Jurkat, Clone E6-1 (cell line): ENCODE measurements at regions not wholly inside any gene's neighbourhood (a gene's known extent, or its start where the extent isn't known, plus 50 kb on each side); places are given as distances from the start of the nearest gene placed in this dataset.
A peak's percentile ranks its signal among the peaks of the same experiment; 100 is the strongest.
"Not testable (repeated sequence)": the region's sequence is repeated elsewhere in the genome, so short reads cannot be mapped to it uniquely, and the experiment has no call there.

Source experiments
- DNase-seq: peaks from one replicate; pipeline ENCODE4 v3.0.0-alpha.2; 2011; ENCODE audit warnings: low read depth, low spot score
- H3K4me3 ChIP-seq: 2 replicates; pipeline ENCODE4 v1.5.1; 2011; ENCODE audit warnings: mild to moderate bottlenecking, low read length, control low read depth, moderate library complexity

DNA sequence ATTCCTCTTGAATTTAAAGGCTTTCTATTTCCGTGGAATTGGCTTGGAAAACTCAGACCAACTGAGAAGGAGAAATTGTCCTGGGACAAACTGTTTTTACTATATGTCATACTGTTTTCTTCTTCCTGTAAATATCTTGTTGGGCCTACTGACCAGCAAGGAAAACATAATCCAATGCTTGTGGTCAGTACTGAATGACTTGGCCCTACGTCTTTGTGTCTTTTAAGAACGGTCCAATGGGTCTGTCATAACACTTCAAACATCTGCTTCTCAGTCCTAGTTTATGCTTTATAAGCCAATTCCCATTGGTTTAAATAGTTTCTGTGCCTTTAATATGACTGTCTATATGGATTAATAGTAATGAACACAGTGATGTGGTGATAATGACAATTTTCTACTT is 248.5 kb upstream of the DDHD1 start:
- no peak for DNase-seq

DNA sequence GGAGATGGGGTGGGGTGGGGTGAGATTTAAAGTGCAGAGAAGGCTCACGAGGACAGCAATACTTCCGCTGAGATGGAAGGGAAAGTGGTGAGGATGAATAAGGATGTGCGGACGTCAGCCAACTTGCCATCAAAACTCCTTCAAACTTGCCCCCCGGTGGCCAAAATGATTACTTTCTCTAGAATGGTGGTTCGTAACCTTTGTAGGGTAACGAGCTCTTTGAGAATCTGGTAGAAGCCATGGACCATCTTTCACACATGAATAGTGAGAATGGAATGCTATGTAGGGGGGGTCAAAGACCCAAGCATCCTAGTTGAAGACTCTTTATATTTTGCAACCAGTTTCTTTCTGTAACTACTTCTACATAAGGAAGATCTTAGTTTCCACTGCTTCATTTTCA is 245.9 kb upstream of the DDHD1 start:
- no peak overlapping the region for H3K4me3 ChIP-seq

More for the DNA sequence above, 248.5 kb upstream of the DDHD1 start:
- H3K4me3 ChIP-seq = no peak overlapping the region

DNA sequence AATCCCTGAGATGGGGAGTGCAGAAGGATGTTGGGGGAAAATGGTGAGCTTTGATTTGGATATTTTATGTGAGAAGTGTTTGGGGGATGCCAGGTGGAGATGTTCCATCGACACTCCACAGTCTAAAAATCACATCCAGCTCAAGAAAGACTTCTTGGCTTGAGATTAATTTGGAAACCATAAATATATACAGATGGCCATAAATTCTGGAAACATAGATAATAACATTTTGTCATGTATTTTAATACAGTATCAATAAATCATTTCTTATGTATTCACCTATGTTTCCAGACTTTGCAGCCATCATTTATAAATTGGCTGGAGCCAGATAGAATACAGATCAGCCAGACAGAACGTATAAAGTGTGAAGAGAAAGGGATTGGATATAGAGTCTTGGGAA is 245.5 kb upstream of the DDHD1 start:
- DNase-seq = no peak
- no peak overlapping the region for H3K4me3 ChIP-seq

More for the DNA sequence above, 245.9 kb upstream of the DDHD1 start:
- DNase-seq = peak; percentile 39

DNA sequence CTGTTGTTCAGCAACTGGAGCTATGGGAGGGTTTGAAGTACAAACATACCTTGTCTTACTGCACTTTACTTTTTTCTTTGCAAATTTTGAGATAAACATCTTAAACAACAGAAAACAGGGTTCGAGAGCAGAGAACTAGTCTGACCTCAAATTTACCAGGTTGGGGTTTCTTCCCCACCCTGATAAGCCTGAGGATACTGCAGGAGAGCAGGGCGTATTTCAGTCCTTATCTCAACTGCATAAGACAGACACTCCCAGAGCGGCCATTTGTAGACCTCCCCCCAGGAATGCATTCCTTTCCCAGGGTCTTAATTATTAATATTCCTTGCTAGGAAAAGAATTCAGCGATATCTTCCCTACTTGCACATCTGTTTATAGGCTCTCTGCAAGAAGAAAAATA is 242.1 kb upstream of the DDHD1 start:
- H3K4me3 ChIP-seq, DNase-seq: not testable (repeated sequence)

DNA sequence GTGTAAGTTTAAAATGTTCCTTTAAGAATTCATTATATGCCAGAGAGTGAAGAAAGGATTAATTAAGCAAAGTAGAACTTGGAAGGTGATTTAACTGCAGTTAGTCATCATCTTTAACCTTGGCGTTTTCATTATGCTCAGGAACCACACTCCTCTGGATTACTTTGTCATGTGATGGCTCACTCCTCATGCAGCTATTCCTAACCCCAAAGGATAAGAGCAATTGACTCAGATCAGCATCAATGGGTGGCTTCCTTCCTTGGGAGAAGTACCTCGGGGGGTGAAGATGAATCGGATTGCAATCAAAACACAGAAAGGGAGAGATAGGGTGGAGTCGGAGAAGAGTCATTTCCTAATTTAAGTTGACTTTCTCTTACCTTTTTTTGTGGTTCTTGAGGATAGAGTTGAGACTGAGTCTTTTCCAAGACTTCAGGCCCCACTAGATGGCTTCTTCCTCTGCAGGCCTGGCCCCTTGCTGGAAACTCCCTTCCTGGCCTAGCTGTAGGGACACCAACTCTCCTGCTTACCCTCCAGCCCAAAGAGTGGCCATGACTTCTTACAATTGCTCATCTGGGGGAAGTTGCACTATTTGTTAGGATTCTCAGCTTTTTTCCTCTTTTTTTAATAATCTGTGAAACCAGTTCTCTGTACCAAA is 238.6 kb upstream of the DDHD1 start:
- no peak overlapping the region for H3K4me3 ChIP-seq
- no peak for DNase-seq

DNA sequence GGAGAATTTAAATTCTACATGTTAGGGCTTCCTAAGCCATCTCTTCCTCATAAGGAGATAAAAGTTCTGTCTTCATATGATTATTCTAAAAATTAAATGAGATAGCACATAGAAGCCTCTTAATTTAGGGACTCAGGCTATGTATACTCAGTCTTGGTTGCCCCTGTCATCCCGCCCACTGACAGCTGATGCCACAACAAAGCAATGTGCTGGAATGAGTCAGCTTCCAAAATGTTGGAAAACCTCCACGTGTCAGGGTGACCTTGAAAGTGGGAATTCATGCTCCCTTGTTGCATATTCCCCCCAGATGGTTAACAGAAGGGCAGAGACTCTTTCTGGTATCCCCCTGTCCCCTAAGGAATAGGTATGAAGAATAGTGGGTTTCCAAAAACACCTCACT is 238.0 kb upstream of the DDHD1 start:
- no peak overlapping the region for H3K4me3 ChIP-seq
- DNase-seq = no peak

DNA sequence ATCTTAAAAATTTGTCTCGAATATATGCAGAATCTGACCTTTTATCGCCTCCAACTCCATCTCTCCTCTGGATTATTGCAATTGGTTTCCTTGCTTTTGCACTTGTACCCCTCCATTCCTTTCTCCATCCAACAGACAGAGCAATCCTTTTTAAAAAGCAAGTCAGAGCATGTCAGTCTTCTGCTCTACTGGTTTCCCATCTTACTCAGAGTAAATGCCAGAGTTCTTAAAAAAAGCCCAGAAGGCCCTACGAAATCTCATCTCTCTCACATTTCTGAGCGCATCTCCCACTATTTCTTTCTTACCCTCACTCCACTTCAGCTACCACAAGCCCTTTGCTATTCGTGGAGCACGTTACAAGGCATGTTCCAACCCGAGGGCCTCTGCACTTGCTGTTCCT is 236.9 kb upstream of the DDHD1 start:
- H3K4me3 ChIP-seq = no peak overlapping the region
- DNase-seq = no peak

DNA sequence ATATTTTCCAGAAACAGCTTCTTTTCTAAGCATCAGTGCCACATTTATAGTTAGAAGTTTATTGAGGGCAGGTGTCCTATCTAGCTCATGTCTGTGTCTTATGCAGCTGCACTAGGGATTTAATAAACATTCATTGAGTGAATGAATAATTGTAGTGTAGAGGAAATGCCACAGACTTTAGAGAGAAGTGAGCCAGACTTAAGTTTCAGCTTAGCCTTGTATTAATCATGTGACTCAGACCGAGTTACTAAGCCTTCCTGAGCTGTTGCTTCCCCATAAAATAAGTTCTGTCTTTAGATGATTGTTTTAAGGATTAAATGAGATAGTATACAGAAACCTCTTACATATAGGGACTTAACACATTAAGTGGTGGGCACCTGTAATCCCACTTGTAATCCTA is 236.1 kb upstream of the DDHD1 start:
- no peak for DNase-seq

DNA sequence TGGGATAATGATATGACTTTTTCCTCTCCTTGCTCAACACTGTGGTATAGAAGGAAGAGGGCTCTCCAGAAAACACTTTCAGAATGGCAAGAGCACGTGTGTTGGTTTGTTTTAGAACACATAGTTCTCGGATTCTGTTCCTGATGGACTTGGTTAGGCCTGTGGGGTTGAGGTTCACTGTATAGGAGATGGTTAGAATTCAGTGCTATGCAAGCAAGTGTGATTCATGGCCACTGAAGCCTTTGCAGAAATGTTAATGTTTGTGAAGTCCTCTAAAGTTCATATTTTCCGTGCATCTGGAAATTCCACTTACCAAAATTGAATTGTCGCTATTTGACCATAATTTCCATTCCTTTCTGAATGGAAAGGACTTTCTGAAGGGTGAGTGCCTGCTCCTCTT is 233.2 kb upstream of the DDHD1 start:
- no peak for DNase-seq
- no peak overlapping the region for H3K4me3 ChIP-seq

More for the DNA sequence above, 236.1 kb upstream of the DDHD1 start:
- no peak overlapping the region for H3K4me3 ChIP-seq

DNA sequence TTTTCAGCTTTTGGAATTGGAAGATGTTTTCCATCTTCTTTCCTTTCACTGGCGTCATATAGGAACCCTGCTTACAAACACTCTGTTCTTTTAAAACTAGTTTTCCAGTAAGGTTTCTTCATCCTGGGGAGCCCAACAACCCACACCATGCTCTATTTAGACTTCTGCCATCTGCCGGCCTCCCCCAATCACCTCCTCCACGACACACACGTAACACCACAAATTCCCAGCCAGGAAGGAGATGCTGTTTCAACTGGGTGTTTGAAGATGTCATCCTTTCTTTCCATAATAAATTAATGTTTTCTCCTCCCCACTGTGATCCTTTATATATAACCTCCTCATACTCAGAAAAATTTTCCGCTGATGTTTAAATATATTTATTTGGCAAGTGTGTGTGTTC is 231.4 kb upstream of the DDHD1 start:
- H3K4me3 ChIP-seq = no peak overlapping the region
- no peak for DNase-seq

DNA sequence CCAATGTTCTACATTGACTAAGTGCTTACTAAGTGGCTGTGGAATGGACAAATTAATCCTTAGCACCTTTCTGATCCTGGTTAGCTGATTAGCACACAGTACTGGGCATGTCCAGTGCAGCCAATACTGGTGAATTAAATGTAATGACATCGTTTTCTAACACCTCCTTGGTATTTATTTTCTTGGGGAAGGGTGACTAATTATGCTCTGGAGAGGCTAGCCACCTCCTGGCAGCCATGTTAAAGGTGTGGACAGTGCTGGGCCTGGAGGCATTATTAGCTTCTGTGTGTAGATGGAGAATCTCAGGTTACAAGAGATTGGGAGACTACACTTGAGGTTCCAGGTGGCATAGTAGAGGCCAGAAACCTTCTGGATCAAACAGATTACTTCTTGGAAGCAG is 230.9 kb upstream of the DDHD1 start:
- no peak overlapping the region for H3K4me3 ChIP-seq
- no peak for DNase-seq

DNA sequence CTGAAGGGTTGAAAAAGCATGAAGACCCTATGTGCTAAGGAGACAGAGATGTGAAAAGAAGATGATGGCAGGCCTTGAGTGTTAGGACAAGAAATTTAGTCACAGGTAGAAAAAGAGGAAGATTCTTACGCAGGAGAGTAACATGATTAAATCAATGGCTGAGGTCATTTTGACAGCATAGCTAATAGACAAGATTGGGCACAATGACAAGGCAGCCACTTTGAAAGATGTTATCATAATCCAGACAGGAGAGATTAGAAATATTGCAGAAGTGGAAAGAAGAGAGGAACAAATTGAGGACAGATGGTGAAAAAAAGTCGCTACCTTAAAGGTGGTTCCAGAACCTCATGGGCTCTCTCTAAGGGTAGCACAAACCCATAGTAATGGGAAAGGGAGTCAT is 228.8 kb upstream of the DDHD1 start:
- no peak for DNase-seq
- no peak overlapping the region for H3K4me3 ChIP-seq

DNA sequence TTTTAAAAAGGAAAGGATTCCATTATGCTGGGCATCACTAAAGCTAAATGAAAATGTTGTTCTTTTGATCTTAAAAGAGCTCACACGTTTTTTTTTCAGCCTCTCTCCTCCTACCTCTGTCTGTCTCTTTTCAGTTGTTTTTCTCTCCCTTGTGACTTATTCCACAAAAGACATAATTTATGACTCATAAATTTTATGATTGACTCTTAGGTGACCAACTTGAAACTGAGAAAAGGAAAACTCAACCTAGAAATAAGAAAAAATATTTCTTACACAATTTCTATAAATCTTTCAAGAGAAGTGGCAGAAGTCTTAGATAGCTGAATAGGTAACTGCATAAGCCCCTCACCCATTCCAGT is 227.7 kb upstream of the DDHD1 start:
- DNase-seq = no peak
- H3K4me3 ChIP-seq = no peak overlapping the region

DNA sequence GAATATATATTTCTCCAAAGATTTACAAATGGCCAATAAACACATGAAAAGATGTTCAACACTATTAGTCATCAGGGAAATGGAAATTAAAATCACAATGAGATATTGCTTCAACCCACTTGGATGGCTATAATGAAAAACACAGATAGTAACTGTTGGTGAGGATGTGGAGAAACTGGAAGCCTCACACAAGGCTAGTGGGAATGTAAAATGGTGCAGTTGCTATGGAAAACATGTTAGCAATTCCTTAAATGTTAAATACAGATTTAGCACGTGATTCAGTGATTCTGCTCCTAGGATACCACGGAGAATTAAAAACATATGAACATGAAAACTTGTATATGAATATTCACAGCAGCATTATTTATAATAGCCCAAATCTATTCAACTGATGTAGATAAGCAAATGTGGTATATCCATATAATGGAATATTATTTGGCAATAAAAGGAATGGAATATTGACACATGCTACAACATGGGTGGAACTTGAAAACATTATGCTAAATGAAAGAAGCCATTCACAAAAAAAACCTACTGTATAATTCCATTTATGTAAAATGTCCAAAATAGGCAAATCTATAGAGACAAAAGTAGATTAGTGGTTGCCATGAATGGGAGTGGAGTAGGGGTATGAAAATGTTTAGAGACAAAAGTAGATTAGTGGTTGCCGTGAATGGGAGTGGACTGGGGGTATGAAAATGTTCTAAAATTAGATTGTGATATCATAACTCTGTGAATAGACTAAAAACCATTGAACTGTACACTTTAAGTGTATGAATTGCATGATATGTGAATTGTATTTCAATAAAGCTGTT is 227.1 kb upstream of the DDHD1 start:
- no peak overlapping the region for H3K4me3 ChIP-seq
- DNase-seq = no peak

DNA sequence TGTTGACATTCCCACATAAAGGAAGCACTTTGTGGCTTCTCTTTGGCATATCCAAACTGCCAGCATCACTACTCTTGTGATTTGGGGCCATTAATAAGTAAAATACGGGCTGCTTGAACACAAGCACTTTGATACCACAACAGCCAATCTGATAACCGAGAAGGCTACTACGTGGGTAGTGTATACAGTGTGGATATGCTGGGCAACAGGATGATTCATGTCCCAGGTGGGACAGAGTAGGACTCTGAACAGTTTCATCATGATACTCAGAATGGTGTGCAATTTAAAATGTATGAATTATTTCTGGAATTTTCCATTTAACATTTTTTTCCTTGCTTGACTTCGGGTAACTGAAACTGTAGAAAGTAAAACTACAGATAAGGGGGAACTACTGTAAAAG is 225.0 kb upstream of the DDHD1 start:
- no peak overlapping the region for H3K4me3 ChIP-seq
- no peak for DNase-seq

DNA sequence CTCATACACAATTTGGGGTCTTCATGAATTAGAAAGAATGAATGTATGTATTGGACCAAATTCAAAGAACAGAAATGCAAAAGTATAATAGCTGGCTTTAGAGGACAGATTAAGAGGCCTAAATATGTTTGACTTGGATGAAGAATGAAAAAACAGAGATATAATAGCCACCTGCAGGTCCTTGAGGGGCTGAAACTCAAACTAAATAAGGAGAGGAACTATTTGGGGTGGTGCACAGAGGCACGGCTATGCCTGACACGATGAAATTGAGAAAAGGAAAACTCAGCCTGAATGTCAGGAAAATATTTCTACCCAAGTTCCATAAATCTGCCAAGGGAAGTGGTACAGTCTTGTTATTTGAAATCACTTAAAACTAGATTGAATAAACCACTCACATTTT is 222.9 kb upstream of the DDHD1 start:
- no peak overlapping the region for H3K4me3 ChIP-seq
- no peak for DNase-seq

DNA sequence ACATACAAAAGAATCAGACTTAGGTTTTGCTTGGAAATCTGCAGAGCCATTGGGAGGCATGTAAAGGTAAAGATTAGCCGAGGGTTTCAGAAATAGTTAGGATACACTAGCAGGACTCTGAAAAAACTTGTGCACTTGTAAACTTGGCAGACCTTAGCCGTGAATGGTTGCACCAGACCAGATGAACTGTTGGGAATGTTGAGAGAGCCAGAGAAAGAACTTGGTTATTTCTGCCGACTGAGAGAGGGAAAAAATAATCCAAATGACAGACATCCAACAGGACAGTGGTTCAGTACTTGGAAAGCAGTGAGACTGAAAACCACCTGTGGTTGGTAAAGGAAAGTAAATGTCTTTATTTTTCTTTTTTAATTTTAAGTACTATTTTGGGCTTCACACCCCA is 222.5 kb upstream of the DDHD1 start:
- no peak overlapping the region for H3K4me3 ChIP-seq
- DNase-seq = no peak

DNA sequence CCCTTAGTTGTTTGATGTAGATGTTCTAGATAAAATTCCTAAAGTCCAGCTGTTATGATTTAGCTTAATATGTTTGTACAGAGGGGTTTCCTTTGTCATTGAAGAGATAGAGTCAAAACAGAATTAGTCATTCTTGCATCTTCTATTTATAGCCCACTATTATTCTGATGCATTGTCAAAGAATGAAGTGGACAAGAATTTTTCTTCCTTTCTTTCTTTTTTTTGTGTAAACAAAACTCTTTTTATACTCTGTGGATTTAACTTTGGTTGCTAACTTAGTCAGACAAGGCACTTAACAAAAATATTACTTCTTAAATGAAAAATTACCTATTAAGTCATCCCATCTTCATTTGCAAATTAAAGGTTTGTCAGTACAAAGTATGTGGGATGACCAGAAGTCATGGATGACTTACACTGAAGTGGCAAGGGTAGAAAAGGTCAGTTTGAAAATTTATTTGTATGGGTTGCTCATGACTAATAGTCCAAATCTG is 215.6 kb upstream of the DDHD1 start:
- DNase-seq = no peak

DNA sequence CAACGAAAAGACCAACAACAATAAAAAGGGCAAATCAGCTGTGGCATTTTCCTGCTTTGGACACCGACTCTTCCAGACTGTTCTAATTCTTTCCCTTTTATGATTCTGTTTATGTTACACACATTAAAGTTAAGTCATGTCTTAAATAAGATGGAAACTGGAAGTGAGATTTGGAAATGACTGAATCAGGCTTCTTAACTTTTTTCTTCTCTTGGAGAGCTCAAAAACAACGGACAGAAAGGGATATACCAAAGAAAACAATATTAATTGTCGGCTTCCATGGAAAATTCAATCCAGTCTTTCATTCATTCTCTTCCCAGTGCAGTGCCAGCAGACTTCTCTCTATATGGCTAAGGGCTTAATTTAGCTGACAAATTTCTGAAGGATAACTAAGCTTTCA is 214.9 kb upstream of the DDHD1 start:
- no peak overlapping the region for H3K4me3 ChIP-seq
- DNase-seq = no peak

More for the DNA sequence above, 215.6 kb upstream of the DDHD1 start:
- no peak overlapping the region for H3K4me3 ChIP-seq

DNA sequence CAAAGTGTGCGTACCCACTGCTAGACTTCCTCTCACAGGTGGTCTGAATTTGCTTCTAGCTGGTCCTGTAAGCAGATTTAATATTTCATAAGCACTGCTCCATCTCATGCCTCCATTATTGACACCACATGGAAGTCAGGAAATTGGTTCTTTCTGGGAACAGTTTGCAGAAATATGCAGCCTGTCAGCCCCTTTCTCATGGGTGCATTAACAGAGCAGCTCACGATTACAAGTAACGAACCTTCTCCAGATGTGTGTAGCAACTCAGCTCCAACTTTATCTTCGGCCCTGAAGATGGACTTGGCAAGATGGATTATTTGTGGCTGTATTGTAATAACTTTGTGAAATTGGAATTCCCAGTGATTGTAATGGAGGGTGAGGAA is 214.5 kb upstream of the DDHD1 start:
- no peak overlapping the region for H3K4me3 ChIP-seq
- no peak for DNase-seq
